ENCODE measurements at regions not wholly inside any gene's neighbourhood (a gene's known extent, or its start where the extent isn't known, plus 50 kb on each side); places are given as distances from the start of the nearest gene placed in this dataset.

DNA sequence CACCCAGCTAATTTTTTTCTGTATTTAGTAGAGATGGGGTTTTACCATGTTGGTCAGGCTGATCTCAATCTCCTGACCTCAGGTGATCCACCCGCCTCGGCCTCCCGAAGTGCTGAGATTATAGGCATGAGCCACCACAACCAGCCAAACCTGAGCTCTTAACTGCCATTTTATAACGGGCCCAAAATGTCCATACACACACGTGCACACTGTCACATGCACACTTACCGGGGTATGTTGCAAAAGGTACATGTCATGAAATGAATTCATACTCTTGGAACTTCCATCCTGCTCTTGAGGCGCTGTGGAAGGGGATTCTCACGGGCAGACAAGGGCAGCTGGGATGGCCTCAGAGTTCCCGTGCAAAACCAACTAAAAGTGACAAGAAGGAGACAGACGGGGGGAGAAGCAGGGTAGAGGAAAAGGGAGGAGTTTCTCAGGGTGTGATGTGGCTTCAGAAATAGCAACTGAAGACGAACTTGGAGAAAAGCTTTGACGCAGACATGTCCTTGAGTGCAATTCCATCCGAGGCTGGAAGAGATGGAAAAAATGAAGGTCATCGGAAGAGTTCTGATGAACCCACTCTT, 110.9 kb downstream of the BDH1 start:
- H3K9me3 Mint-ChIP-seq = no peaks in the 10 kb centered on the region
- no peaks in the 10 kb centered on the region for H3K36me3 Mint-ChIP-seq
- H3K27me3 Mint-ChIP-seq = peaks cover 8 to 23% of the 10 kb centered on the region in 2 donors
- ATAC-seq = no peak
- DNase-seq (ENCODE audit: low spot score) = no peak
- H3K27ac Mint-ChIP-seq = no peak overlapping the region
- H3K4me3 Mint-ChIP-seq = no peak overlapping the region
- peaks cover 4 to 5% of the 10 kb centered on the region in 2 donors for H3K4me1 Mint-ChIP-seq (ENCODE audit: low read depth in 2 of 2)

DNA sequence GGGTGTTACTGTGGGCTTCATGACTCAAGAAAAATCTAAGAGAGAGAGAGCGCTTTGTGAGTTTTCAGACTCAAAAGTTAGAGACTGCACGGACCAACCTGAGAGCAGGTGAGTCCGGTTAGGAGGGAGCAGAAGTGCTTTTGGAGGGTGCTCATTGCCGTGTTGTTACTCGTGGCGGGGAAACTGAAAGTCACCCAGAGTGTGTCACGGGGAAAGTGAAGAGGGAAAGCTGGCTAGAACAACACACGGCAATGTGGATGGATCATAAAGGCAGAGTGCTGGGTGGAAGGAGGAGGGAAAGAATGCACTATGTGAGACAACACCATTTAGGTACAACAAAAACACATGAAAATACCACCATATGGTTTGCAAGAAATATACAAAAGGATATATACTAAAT, 112.3 kb downstream of the BDH1 start:
- Mint-ChIP-seq H3K4me3 (no peak overlapping the region), H3K27ac (no peak overlapping the region), H3K27me3 (peaks cover 8 to 23% of the 10 kb centered on the region in 2 donors), H3K4me1 (ENCODE audit: low read depth in 2 of 2) (peaks cover 4 to 5% of the 10 kb centered on the region in 2 donors), H3K9me3 (no peaks in the 10 kb centered on the region), H3K36me3 (no peaks in the 10 kb centered on the region)
- ATAC-seq (no peak), DNase-seq (ENCODE audit: low spot score) (no peak)

DNA sequence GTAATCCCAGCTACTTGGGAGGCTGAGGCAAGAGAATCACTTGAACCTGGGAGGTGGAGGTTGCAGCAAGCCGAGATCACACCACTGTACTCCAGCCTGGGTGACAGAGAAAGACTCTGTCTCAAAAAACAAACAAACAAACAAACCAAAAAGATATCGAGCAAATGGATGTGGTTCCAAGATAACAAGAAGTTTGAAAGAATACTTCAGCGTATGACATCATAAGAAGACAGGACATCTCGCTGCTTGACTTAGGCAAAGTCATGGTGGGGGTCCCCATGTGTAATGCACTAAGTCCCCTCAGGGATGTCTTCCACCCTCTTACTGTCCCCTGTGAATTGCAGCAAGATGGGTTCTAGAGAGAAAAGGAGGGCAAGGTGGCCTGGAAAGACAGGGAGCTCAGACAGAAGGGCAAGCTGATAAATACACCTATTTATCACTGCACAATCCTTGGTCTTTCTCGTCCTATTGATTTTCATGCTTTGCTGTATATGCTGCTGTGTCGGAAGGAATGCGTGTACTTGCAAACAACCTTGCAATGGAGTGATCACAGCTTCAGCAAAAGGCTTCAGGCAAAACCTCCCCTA, 115.0 kb downstream of the BDH1 start:
- H3K4me3 Mint-ChIP-seq = no peak overlapping the region
- ATAC-seq (no peak), DNase-seq (ENCODE audit: low spot score) (no peak)
- H3K9me3 Mint-ChIP-seq = no peaks in the 10 kb centered on the region
- peaks cover 4 to 5% of the 10 kb centered on the region in 2 donors for H3K4me1 Mint-ChIP-seq (ENCODE audit: low read depth in 2 of 2)
- no peaks in the 10 kb centered on the region for H3K36me3 Mint-ChIP-seq
- H3K27ac Mint-ChIP-seq = no peak overlapping the region
- H3K27me3 Mint-ChIP-seq = peaks cover 8 to 23% of the 10 kb centered on the region in 2 donors

DNA sequence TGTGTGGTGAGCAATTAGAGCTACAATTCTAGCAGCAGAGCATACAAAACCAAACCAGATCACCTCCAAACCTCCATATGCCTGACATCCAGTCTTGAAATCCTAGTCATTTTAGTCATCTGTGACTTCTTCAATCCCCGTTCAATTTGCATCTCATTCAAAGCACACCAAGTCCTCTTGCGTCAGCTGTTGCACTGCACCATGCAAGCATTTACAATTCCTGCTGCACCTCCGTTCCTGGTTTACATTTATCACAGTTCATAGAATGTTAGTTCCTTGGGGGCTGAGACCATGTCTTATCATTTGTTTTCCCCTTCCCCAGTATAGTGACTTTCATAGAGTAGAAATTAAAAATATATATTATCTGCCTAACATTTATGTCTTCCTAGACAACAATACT, 116.9 kb downstream of the BDH1 start:
- Mint-ChIP-seq H3K27me3 (peaks cover 11 to 29% of the 10 kb centered on the region in 2 donors), H3K4me3 (no peak overlapping the region), H3K4me1 (ENCODE audit: low read depth in 2 of 2) (no peaks in the 10 kb centered on the region), H3K9me3 (no peaks in the 10 kb centered on the region), H3K36me3 (no peaks in the 10 kb centered on the region), H3K27ac (no peak overlapping the region)
- no peak for DNase-seq (ENCODE audit: low spot score)
- ATAC-seq = no peak

DNA sequence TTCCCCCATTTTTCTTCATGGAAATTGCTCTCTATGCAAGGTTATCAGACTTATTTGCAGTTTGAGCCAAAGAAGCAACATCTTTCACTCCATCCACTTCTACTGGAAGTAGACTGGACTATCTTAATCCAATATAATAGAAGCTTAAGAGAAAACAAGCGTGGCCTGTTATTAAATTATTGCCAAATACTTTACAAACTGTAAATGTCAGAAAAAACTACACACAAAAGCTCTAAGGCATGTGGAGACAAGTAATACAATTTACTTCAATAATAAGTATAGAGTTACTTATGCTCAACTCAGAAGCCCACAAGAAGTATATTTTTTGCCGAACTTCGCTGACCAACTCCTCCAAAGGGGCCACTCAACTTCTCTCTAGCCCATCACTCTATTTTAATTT, 120.3 kb downstream of the BDH1 start:
- no peaks in the 10 kb centered on the region for H3K9me3 Mint-ChIP-seq
- peaks cover 0 to 6% of the 10 kb centered on the region in 2 donors for H3K4me1 Mint-ChIP-seq (ENCODE audit: low read depth in 2 of 2)
- peaks cover 26 to 35% of the 10 kb centered on the region in 2 donors for H3K27me3 Mint-ChIP-seq

DNA sequence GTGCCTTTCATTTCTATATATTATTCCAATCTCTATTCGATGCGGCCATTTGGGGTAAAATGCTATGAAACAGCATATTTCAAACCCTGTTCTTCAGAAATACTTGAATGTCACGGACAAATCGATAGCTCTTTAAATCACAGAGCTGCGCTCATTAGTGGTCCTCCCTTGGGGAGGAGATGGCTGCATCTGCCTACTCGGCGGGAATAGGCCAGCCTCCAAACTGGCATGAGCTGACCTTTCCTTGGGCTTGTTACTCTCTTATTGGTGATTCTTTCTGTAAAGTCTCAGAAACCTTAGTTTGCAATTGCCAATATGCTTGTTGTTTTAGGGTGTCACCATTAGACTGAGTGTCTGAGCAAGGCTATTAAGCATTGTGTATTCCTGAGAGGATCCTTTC, 120.9 kb downstream of the BDH1 start:
- Mint-ChIP-seq H3K27me3 (peaks cover 26 to 39% of the 10 kb centered on the region in 2 donors), H3K27ac (no peak overlapping the region), H3K9me3 (no peaks in the 10 kb centered on the region), H3K4me3 (no peak overlapping the region), H3K4me1 (ENCODE audit: low read depth in 2 of 2) (peaks cover 0 to 6% of the 10 kb centered on the region in 2 donors), H3K36me3 (no peaks in the 10 kb centered on the region)
- no peak for DNase-seq (ENCODE audit: low spot score)
- no peak for ATAC-seq

More for the DNA sequence above, 120.3 kb downstream of the BDH1 start:
- DNase-seq (ENCODE audit: low spot score) (no peak), ATAC-seq (no peak)
- Mint-ChIP-seq H3K27ac (no peak overlapping the region), H3K4me3 (no peak overlapping the region), H3K36me3 (no peaks in the 10 kb centered on the region)

DNA sequence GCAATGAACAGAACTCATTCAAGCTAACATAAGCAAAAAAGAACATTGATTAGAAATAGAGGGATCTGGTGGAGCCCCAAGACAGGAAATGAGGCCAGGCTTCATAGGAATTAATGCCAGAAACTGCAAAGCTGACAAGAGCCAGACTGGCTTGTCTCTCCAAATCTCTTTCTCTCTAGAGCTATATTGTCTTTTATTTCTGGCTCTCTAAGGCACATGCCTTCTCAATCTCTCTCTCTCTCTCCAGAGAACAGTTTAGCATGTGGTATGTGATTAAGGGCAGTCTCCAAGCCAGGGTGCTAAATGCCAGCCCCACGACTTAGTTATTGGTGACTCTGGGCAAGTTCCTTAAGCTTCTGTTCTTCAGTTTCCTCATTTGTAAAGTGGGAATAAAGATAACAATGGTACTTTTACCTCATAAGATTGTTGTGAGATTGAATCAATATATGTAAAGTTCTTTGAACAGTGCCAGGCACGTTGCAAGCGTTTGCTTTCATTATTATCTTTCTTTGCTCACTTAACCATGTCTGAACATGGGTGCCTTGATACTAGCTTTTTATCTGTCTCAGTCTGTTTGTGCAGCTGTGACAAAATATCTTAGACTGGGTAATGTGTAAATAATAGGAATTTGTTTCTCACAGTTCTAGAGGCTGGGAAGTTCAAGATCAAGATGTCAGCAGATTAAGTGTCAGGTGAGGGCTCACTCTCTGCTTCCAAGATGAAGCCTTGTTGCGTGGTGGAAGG, 123.2 kb downstream of the BDH1 start:
- ATAC-seq (no peak), DNase-seq (ENCODE audit: low spot score) (no peak)
- peaks cover 36 to 51% of the 10 kb centered on the region in 2 donors for H3K27me3 Mint-ChIP-seq
- H3K27ac Mint-ChIP-seq = no peak overlapping the region
- H3K4me1 Mint-ChIP-seq (ENCODE audit: low read depth in 2 of 2) = peaks cover 7 to 16% of the 10 kb centered on the region in 2 donors
- H3K4me3 Mint-ChIP-seq = no peak overlapping the region
- H3K36me3 Mint-ChIP-seq = no peaks in the 10 kb centered on the region
- no peaks in the 10 kb centered on the region for H3K9me3 Mint-ChIP-seq

DNA sequence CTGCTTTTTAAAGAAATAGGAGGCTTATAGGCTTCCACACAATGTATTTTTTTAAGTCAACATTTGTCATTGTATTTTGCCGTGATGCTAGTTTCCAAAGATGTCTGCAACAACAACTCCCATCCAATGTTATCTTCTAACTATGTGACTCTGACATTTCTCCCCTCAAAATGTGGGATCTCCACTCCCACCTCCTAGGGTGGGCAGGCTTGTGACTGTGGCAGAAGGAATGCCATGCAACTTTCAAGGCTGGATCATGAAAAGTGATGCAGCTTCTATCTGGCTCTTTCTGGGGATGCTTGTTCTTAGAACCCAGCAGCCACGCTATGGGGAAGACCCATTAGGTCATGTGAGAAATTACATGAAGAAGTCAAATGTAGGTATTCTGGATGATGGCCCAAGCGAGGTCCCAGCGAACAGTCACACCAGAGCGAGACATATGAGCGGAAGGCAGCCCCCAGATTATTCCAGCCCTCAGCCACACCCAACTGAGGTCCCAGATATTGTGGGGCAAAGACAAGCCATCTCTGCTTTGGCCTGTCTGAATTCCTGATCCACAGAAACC, 124.3 kb downstream of the BDH1 start:
- DNase-seq (ENCODE audit: low spot score) = no peak
- H3K27me3 Mint-ChIP-seq = peaks cover 36 to 51% of the 10 kb centered on the region in 2 donors
- H3K36me3 Mint-ChIP-seq = no peaks in the 10 kb centered on the region
- no peak overlapping the region for H3K27ac Mint-ChIP-seq
- H3K4me1 Mint-ChIP-seq (ENCODE audit: low read depth in 2 of 2) = peaks cover 7 to 16% of the 10 kb centered on the region in 2 donors
- H3K4me3 Mint-ChIP-seq = no peak overlapping the region
- no peak for ATAC-seq
- no peaks in the 10 kb centered on the region for H3K9me3 Mint-ChIP-seq

DNA sequence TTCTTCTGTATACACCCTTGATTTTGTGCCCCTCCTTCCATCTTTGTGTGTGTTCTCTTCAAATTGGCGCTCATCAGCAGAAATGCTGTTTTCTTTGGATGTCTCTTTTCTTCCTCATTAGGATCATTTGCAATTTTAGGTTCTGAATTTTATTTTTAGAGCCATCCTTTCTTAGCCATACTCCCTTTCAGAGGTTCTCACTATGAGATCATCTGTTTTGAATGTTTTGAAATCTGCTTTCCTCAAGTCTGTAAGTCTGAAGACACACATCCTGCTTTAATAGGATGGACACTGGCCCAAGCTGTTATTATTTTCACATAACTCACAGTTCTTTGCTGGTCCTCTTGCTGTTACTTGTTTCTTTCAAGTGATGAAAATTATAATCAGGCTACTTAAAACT, 124.8 kb downstream of the BDH1 start:
- ATAC-seq (no peak), DNase-seq (ENCODE audit: low spot score) (no peak)
- Mint-ChIP-seq H3K27ac (no peak overlapping the region), H3K9me3 (no peaks in the 10 kb centered on the region), H3K36me3 (no peaks in the 10 kb centered on the region), H3K27me3 (peaks cover 36 to 51% of the 10 kb centered on the region in 2 donors), H3K4me3 (no peak overlapping the region), H3K4me1 (ENCODE audit: low read depth in 2 of 2) (peaks cover 7 to 16% of the 10 kb centered on the region in 2 donors)

DNA sequence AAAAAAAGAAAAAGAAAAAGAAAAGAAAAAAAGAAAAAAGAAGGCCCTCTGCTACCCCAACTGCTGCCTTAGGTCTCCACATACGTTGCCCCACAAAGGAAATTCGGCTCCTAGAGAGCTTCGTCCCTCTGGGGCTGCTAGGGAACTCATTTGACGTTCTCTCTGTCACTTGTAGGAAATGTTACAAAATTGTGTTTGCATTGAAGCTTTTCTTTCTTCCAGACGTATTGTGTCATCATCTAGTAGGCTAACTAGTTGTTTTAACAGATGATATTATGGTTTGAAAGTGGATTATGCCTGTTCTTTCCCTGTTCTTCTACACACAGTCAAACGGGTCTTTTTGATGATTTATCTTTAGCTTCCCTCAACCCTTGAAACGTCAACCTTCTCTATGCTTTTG, 125.3 kb downstream of the BDH1 start:
- H3K27ac Mint-ChIP-seq = no peak overlapping the region
- DNase-seq (ENCODE audit: low spot score) (no peak), ATAC-seq (no peak)
- no peaks in the 10 kb centered on the region for H3K9me3 Mint-ChIP-seq
- no peaks in the 10 kb centered on the region for H3K36me3 Mint-ChIP-seq
- peaks cover 7 to 16% of the 10 kb centered on the region in 2 donors for H3K4me1 Mint-ChIP-seq (ENCODE audit: low read depth in 2 of 2)
- peaks cover 38 to 51% of the 10 kb centered on the region in 2 donors for H3K27me3 Mint-ChIP-seq
- H3K4me3 Mint-ChIP-seq = no peak overlapping the region

DNA sequence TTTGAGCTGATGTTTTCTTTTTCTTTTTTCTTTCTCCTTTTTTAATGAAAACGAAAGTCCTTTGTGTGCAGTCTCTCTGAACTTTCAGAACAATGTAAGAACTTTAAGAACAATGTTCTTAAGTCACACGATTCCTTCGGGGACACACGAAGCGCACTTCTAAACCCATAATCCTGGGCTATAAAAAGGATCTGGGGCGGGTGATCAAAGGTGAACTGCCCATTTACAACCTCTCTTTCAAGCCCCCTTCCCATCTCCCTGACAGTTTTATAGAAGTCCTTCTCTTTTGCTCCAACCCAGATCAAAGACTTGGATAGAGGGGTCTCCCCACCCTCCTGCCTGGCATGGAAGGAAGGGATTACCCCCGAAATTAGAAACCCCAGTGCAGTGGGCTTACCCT, 126.8 kb downstream of the BDH1 start:
- DNase-seq (ENCODE audit: low spot score) = no peak
- Mint-ChIP-seq H3K4me1 (ENCODE audit: low read depth in 2 of 2) (peaks cover 7 to 16% of the 10 kb centered on the region in 2 donors), H3K9me3 (no peaks in the 10 kb centered on the region), H3K36me3 (no peaks in the 10 kb centered on the region), H3K4me3 (peak overlapping the region; percentile 12), H3K27me3 (peaks cover 43 to 46% of the 10 kb centered on the region in 2 donors), H3K27ac (no peak overlapping the region)
- ATAC-seq = no peak

DNA sequence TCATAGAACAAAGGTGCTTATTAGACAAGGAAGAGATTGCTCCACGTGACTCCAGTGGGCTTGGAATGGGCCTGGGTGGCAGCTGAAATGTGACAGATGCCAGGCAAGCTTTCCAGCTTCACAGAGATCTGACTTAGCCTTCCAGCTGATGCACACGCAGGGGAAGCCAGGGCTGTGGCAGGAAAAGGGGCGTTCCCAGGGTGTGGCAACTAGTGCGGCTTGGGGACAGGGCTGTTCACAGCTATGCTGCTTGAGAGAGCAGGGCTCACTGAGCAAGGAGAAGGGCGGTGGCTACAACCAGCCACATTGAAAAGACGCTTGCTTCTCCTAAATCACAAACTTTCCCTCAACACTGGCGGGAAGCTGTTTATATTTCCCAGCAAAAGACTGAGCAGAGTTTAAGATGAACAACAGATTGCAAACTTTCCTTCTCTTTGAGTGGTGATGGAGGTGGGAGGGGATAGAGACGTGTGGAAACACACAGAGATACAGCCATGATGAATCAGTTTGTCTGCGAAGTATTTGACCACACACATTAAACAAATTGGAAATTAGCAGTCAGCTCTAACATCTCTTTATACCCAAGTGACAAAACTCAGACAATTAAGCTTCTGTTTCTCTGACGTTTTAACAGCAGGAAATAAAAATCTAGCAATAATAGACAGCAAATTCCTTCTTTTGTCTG, 127.5 kb downstream of the BDH1 start:
- peak overlapping the region; percentile 13 for H3K4me3 Mint-ChIP-seq
- no peak overlapping the region for H3K27ac Mint-ChIP-seq
- no peak for DNase-seq (ENCODE audit: low spot score)
- peak; percentile 73 to 76 for ATAC-seq
- no peaks in the 10 kb centered on the region for H3K9me3 Mint-ChIP-seq
- no peaks in the 10 kb centered on the region for H3K36me3 Mint-ChIP-seq
- H3K4me1 Mint-ChIP-seq (ENCODE audit: low read depth in 2 of 2) = peaks cover 7 to 16% of the 10 kb centered on the region in 2 donors
- peaks cover 43% of the 10 kb centered on the region in 2 donors for H3K27me3 Mint-ChIP-seq

DNA sequence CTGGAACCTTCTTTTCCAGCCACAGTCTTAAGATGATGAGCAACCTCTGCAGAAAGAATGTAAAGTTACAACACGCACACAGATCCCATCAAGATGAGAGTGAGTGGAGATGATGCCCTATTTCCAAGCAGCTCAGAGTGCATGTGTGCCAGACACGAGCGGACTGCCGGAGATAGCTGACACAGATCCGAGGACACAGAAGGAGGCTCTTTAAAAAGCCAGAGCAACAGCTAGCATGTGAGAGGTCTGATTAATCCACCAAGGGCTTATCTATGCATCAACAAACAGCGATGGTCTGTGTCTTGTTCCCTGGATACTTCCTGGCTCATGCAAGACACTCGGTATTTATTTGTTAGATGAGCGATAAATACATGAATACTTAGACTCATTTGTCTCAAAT, 128.6 kb upstream of the DLG1 start:
- peaks cover 32 to 34% of the 10 kb centered on the region in 2 donors for H3K27me3 Mint-ChIP-seq
- H3K4me1 Mint-ChIP-seq (ENCODE audit: low read depth in 2 of 2) = peaks cover 7 to 16% of the 10 kb centered on the region in 2 donors
- no peak overlapping the region for H3K27ac Mint-ChIP-seq
- H3K9me3 Mint-ChIP-seq = no peaks in the 10 kb centered on the region
- no peaks in the 10 kb centered on the region for H3K36me3 Mint-ChIP-seq
- ATAC-seq (no peak), DNase-seq (ENCODE audit: low spot score) (no peak)
- no peak overlapping the region for H3K4me3 Mint-ChIP-seq
